ENCODE measurements at regions not wholly inside any gene's neighbourhood (a gene's known extent, or its start where the extent isn't known, plus 50 kb on each side); places are given as distances from the start of the nearest gene placed in this dataset.

GRCh38 chr4:65069177-65069576 lies 601.1 kb downstream of the EPHA5 start:
- DNase-seq (no peak), ATAC-seq (ENCODE audit: insufficient read depth, low read depth) (0 out of 3 replicates have a peak, but pooled peaks have one; percentile 29)
- H3K4me3 ChIP-seq (ENCODE audit: low read depth in 1 of 2, low read length in 2 of 2) = no peak overlapping the region
- TF ChIP-seq EZH2 (IDR thresholded peaks at IDR 0.05; ENCODE audit: borderline replicate concordance, low read depth, low read length, severe bottlenecking) = no peak
- TF ChIP-seq, protein P1, sequence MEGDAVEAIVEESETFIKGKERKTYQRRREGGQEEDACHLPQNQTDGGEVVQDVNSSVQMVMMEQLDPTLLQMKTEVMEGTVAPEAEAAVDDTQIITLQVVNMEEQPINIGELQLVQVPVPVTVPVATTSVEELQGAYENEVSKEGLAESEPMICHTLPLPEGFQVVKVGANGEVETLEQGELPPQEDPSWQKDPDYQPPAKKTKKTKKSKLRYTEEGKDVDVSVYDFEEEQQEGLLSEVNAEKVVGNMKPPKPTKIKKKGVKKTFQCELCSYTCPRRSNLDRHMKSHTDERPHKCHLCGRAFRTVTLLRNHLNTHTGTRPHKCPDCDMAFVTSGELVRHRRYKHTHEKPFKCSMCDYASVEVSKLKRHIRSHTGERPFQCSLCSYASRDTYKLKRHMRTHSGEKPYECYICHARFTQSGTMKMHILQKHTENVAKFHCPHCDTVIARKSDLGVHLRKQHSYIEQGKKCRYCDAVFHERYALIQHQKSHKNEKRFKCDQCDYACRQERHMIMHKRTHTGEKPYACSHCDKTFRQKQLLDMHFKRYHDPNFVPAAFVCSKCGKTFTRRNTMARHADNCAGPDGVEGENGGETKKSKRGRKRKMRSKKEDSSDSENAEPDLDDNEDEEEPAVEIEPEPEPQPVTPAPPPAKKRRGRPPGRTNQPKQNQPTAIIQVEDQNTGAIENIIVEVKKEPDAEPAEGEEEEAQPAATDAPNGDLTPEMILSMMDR (IDR thresholded peaks at IDR 0.05; ENCODE audit: borderline replicate concordance, extremely low read depth, low read length, poor library complexity, severe bottlenecking) = no peak
- no peaks in the 10 kb centered on the region for H3K27me3 ChIP-seq (ENCODE audit: insufficient read depth, low read length, poor library complexity)
- no peak overlapping the region for H3K4me2 ChIP-seq (ENCODE audit: insufficient read depth, low read length)
- H3K27ac ChIP-seq (ENCODE audit: low read length) = no peak overlapping the region
- H3K79me2 ChIP-seq (ENCODE audit: insufficient read depth, low read length) = no peaks in the 10 kb centered on the region
- no peaks in the 10 kb centered on the region for H4K20me1 ChIP-seq (ENCODE audit: insufficient read depth, low read length)
- peaks cover 2% of the 10 kb centered on the region for H3K9me3 ChIP-seq (ENCODE audit: insufficient read depth, low read length, severe bottlenecking)
- H3K9ac ChIP-seq (ENCODE audit: low read depth, low read length) = no peak overlapping the region
- H2AFZ ChIP-seq (ENCODE audit: low read depth, low read length) = peak overlapping the region; percentile 46; the same call in 1 of the 2 replicates
- H3K36me3 ChIP-seq (ENCODE audit: insufficient read depth, low read length) = no peaks in the 10 kb centered on the region
- no peaks in the 10 kb centered on the region for H3K4me1 ChIP-seq (ENCODE audit: insufficient read depth, low read length)

DNA sequence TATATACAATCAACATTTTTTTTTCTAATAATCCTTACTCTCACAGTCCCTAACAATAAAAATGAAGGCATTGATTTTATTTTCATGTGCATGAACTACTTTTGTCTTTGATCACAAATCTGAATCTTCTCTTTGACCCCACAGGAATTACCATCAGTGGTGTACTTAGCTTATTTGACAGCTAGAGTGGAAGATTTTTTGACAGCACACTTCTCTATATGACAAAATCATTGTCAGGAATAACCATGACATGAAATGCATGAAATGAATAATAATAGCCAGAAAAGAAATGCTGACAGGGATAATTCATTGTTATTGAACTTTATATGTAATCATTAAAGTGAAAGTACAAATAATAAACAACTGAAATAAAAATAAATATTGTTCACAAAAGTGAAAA lies 604.2 kb downstream of the EPHA5 start:
- no peaks in the 10 kb centered on the region for H3K36me3 ChIP-seq (ENCODE audit: insufficient read depth, low read length)
- H3K27me3 ChIP-seq (ENCODE audit: insufficient read depth, low read length, poor library complexity) = no peaks in the 10 kb centered on the region
- H3K9ac ChIP-seq (ENCODE audit: low read depth, low read length) = no peak overlapping the region
- H4K20me1 ChIP-seq (ENCODE audit: insufficient read depth, low read length) = no peaks in the 10 kb centered on the region
- ATAC-seq (ENCODE audit: insufficient read depth, low read depth) (no peak), DNase-seq (no peak)
- H3K9me3 ChIP-seq (ENCODE audit: insufficient read depth, low read length, severe bottlenecking) = no peaks in the 10 kb centered on the region
- H2AFZ ChIP-seq (ENCODE audit: low read depth, low read length) = no peak overlapping the region
- H3K4me1 ChIP-seq (ENCODE audit: insufficient read depth, low read length) = no peaks in the 10 kb centered on the region
- H3K4me2 ChIP-seq (ENCODE audit: insufficient read depth, low read length) = no peak overlapping the region
- TF ChIP-seq, protein P1 (IDR thresholded peaks at IDR 0.05; ENCODE audit: borderline replicate concordance, extremely low read depth, low read length, poor library complexity, severe bottlenecking) = no peak
- no peak for TF ChIP-seq EZH2 (IDR thresholded peaks at IDR 0.05; ENCODE audit: borderline replicate concordance, low read depth, low read length, severe bottlenecking)
- no peak overlapping the region for H3K27ac ChIP-seq (ENCODE audit: low read length)
- H3K79me2 ChIP-seq (ENCODE audit: insufficient read depth, low read length) = no peaks in the 10 kb centered on the region
- H3K4me3 ChIP-seq (ENCODE audit: low read depth in 1 of 2, low read length in 2 of 2) = no peak overlapping the region

- no peak overlapping the region for H2AFZ ChIP-seq (ENCODE audit: low read depth, low read length)
- no peak overlapping the region for H3K4me2 ChIP-seq (ENCODE audit: insufficient read depth, low read length)
- H3K27ac ChIP-seq (ENCODE audit: low read length) = no peak overlapping the region
- no peak overlapping the region for H3K9ac ChIP-seq (ENCODE audit: low read depth, low read length)
- no peaks in the 10 kb centered on the region for H3K79me2 ChIP-seq (ENCODE audit: insufficient read depth, low read length)
- no peaks in the 10 kb centered on the region for H4K20me1 ChIP-seq (ENCODE audit: insufficient read depth, low read length)
- no peak overlapping the region for H3K4me3 ChIP-seq (ENCODE audit: low read depth in 1 of 2, low read length in 2 of 2)
- DNase-seq = no peak
- H3K4me1 ChIP-seq (ENCODE audit: insufficient read depth, low read length) = no peaks in the 10 kb centered on the region
- H3K27me3 ChIP-seq (ENCODE audit: insufficient read depth, low read length, poor library complexity) = no peaks in the 10 kb centered on the region
- H3K9me3 ChIP-seq (ENCODE audit: insufficient read depth, low read length, severe bottlenecking) = no peaks in the 10 kb centered on the region
- H3K36me3 ChIP-seq (ENCODE audit: insufficient read depth, low read length) = no peaks in the 10 kb centered on the region
- TF ChIP-seq, protein P1 (IDR thresholded peaks at IDR 0.05; ENCODE audit: borderline replicate concordance, extremely low read depth, low read length, poor library complexity, severe bottlenecking) = no peak
- TF ChIP-seq EZH2 (IDR thresholded peaks at IDR 0.05; ENCODE audit: borderline replicate concordance, low read depth, low read length, severe bottlenecking) = no peak
- ATAC-seq (ENCODE audit: insufficient read depth, low read depth) = no peak
These were observed 606.7 kb downstream of the EPHA5 start for GRCh38 chr4:65063601-65064000.

- DNase-seq = peak; percentile 74
- peaks cover 61% of the 10 kb centered on the region for H3K4me1 ChIP-seq (ENCODE audit: insufficient read depth, low read length)
- peak overlapping the region in 1 of 2 experiments; percentile 20; a peak in 1 of 4 replicates for H3K4me3 ChIP-seq (ENCODE audit: low read depth in 1 of 2, low read length in 2 of 2)
- TF ChIP-seq, protein P1 (IDR thresholded peaks at IDR 0.05; ENCODE audit: borderline replicate concordance, extremely low read depth, low read length, poor library complexity, severe bottlenecking) = no peak
- TF ChIP-seq EZH2 (IDR thresholded peaks at IDR 0.05; ENCODE audit: borderline replicate concordance, low read depth, low read length, severe bottlenecking) = no peak
- no peaks in the 10 kb centered on the region for H3K79me2 ChIP-seq (ENCODE audit: insufficient read depth, low read length)
- no peaks in the 10 kb centered on the region for H3K36me3 ChIP-seq (ENCODE audit: insufficient read depth, low read length)
- peak overlapping the region; percentile 53 for H3K4me2 ChIP-seq (ENCODE audit: insufficient read depth, low read length)
- peak overlapping the region; percentile 84 for H3K27ac ChIP-seq (ENCODE audit: low read length)
- H3K27me3 ChIP-seq (ENCODE audit: insufficient read depth, low read length, poor library complexity) = no peaks in the 10 kb centered on the region
- peak; percentile 82 for ATAC-seq (ENCODE audit: insufficient read depth, low read depth)
- no peaks in the 10 kb centered on the region for H3K9me3 ChIP-seq (ENCODE audit: insufficient read depth, low read length, severe bottlenecking)
- H3K9ac ChIP-seq (ENCODE audit: low read depth, low read length) = peak overlapping the region; percentile 45
- H2AFZ ChIP-seq (ENCODE audit: low read depth, low read length) = peak overlapping the region; percentile 60
- no peaks in the 10 kb centered on the region for H4K20me1 ChIP-seq (ENCODE audit: insufficient read depth, low read length)
These were observed 619.5 kb downstream of the EPHA5 start for GRCh38 chr4:65050786-65051185.
